Loucy (cell line): ENCODE measurements at regions not wholly inside any gene's neighbourhood (a gene's known extent, or its start where the extent isn't known, plus 50 kb on each side); places are given as distances from the start of the nearest gene placed in this dataset.

ENCODE experiments used
- EZH2phosphoT487 ChIP-seq: fragments of 200-600 bp; IDR thresholded peaks from 2 replicates; pipeline ENCODE4 v1.6.1; 2018; ENCODE audit warnings: antibody characterized with exemption, mild to moderate bottlenecking, moderate library complexity, borderline replicate concordance
- TF ChIP-seq, protein P1 (sequence below): fragments of 200-600 bp; sonication (generic); conservative IDR thresholded peaks from 2 replicates; pipeline ENCODE4 v1.5.1; 2014; ENCODE audit warnings: mild to moderate bottlenecking, antibody characterized with exemption, low read length

GRCh38 chr11:42251984-42252383, 792.5 kb upstream of the LRRC4C start:
- TF ChIP-seq, protein P1, sequence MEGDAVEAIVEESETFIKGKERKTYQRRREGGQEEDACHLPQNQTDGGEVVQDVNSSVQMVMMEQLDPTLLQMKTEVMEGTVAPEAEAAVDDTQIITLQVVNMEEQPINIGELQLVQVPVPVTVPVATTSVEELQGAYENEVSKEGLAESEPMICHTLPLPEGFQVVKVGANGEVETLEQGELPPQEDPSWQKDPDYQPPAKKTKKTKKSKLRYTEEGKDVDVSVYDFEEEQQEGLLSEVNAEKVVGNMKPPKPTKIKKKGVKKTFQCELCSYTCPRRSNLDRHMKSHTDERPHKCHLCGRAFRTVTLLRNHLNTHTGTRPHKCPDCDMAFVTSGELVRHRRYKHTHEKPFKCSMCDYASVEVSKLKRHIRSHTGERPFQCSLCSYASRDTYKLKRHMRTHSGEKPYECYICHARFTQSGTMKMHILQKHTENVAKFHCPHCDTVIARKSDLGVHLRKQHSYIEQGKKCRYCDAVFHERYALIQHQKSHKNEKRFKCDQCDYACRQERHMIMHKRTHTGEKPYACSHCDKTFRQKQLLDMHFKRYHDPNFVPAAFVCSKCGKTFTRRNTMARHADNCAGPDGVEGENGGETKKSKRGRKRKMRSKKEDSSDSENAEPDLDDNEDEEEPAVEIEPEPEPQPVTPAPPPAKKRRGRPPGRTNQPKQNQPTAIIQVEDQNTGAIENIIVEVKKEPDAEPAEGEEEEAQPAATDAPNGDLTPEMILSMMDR, result no peak
- no peak for TF ChIP-seq EZH2phosphoT487
